ENCODE measurements at regions not wholly inside any gene's neighbourhood (a gene's known extent, or its start where the extent isn't known, plus 50 kb on each side); places are given as distances from the start of the nearest gene placed in this dataset.
A peak's percentile ranks its signal among the peaks of the same experiment; 100 is the strongest.

DNA sequence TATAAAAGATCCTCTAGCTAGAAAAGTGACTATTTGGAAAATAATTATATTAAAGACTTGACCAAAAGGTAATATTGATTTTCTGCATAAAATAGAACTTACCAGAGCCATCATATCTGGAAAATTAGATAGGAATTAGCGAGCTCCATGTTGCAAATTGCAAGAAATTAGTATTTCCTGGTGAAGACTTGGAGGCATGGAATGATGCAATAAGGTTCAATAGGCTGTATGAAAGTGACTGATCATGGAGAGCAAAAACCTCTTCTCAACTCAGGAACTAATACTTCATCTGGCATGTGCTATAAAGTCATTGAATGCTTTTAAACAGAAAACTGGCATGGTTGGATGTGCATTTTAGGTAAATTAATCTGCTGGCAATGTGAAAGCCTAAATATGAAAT lies 66.3 kb upstream of the UFM1 start:
- WGBS, 2 donors: 86 to 90% methylated on average over 1 of the region's 1 CpG
- TF ChIP-seq, protein P1, sequence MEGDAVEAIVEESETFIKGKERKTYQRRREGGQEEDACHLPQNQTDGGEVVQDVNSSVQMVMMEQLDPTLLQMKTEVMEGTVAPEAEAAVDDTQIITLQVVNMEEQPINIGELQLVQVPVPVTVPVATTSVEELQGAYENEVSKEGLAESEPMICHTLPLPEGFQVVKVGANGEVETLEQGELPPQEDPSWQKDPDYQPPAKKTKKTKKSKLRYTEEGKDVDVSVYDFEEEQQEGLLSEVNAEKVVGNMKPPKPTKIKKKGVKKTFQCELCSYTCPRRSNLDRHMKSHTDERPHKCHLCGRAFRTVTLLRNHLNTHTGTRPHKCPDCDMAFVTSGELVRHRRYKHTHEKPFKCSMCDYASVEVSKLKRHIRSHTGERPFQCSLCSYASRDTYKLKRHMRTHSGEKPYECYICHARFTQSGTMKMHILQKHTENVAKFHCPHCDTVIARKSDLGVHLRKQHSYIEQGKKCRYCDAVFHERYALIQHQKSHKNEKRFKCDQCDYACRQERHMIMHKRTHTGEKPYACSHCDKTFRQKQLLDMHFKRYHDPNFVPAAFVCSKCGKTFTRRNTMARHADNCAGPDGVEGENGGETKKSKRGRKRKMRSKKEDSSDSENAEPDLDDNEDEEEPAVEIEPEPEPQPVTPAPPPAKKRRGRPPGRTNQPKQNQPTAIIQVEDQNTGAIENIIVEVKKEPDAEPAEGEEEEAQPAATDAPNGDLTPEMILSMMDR (IDR thresholded peaks at IDR 0.05): no peak
- intact Hi-C loops (cut with DNase I): no loop called here
- H3K4me3 ChIP-seq: no peak overlapping the region
- FAIRE-seq (no peak), DNase-seq (no peak), ATAC-seq (no peak)
- H3K36me3 ChIP-seq: no peaks in the 10 kb centered on the region
- H3K27ac ChIP-seq: no peak overlapping the region
- H3K9me3 ChIP-seq: no peaks in the 10 kb centered on the region
- no peaks in the 10 kb centered on the region for H3K4me1 ChIP-seq
- H3K27me3 ChIP-seq: no peaks in the 10 kb centered on the region

GRCh38 chr13:38265132-38265497 lies 84.5 kb upstream of the UFM1 start:
- no peak overlapping the region for H3K27ac ChIP-seq
- no peaks in the 10 kb centered on the region for H3K27me3 ChIP-seq
- H3K4me1 ChIP-seq: no peaks in the 10 kb centered on the region
- no peak for ATAC-seq
- intact Hi-C loops (cut with DNase I): no loop called here
- no peak overlapping the region for H3K4me3 ChIP-seq
- WGBS, 2 donors: 86 to 87% methylated on average over 2 of the region's 2 CpGs
- no peaks in the 10 kb centered on the region for H3K9me3 ChIP-seq
- DNase-seq: peak in 1 of 6 donors; percentile 27
- H3K36me3 ChIP-seq: no peaks in the 10 kb centered on the region
- TF ChIP-seq, protein P1 (IDR thresholded peaks at IDR 0.05): no peak
- FAIRE-seq: no peak

DNA sequence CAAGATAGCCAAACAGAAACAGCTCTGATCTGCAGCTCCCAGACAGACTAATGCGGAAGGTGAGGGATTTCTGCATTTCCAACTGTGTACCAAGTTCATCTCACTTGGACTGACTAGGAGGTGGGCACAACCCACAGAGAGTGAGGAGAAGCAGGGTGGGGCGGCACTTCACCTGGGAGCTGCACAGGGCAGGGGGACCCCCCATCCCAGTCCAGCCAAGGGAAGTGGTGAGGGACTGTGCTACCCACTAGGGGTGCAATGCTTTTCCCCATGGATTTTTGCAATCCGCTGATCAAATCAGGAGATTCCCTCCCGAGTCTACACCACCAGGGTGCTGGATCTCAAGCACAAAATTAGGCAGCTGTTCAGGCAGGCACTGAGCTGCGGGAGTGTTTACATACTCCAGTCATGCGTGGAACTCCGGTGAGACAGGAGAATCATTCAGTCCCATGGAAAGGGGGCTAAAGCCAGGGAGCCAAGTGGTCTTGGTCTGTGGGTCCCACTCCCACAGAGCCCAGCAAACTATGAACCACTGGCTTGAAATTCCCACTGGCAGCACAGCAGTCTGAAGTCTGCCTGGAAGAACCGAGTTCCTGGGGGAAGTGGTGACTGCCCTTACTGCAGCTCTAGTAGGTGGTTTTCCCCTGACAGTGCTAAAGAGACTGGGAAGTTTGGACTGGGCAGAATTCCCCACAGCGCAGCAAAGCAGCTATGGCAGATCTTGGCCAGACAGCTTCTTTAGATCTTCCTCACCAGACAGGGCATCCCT lies 85.1 kb upstream of the UFM1 start:
- Histone ChIP-seq H3K4me1 (no peaks in the 10 kb centered on the region), H3K27ac (no peak overlapping the region), H3K36me3 (no peaks in the 10 kb centered on the region), H3K9me3 (no peaks in the 10 kb centered on the region), H3K27me3 (no peaks in the 10 kb centered on the region), H3K4me3 (no peak overlapping the region)
- intact Hi-C loops (cut with DNase I): no loop called here
- FAIRE-seq (no peak), ATAC-seq (no peak), DNase-seq (no peak)
- 79% methylated on average over 9 of the region's 9 CpGs for WGBS, 2 donors
- TF ChIP-seq, protein P1 (IDR thresholded peaks at IDR 0.05): no peak

- ATAC-seq (no peak), FAIRE-seq (no peak)
Measured at GRCh38 chr13:38262211-38262610, 87.4 kb upstream of the UFM1 start.

DNA sequence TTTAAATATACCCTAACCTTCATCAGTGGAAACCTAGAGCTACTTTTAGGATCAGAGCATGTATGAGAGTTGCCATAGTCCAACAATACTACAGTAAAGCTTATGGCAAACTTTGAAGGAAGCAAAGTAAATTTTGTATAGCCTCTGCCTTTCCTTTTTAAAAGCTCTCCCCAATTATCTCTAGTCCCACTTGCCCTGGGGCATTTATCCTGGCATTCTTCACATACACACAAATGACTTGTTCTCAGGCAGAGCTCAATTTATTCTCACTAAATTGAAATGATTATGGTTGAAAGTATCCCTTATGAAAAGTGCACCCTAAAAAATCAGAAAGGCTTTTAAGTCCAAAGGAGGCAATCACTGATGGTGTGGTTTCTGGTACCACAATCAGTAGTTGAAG lies 94.1 kb upstream of the UFM1 start:
- H3K9me3 ChIP-seq: no peaks in the 10 kb centered on the region
- no peaks in the 10 kb centered on the region for H3K36me3 ChIP-seq
- no peak for ATAC-seq
- intact Hi-C loops (cut with DNase I): no loop called here
- H3K4me1 ChIP-seq: no peaks in the 10 kb centered on the region
- DNase-seq: no peak
- no peak overlapping the region for H3K27ac ChIP-seq
- no peak for FAIRE-seq
- H3K4me3 ChIP-seq: no peak overlapping the region
- H3K27me3 ChIP-seq: no peaks in the 10 kb centered on the region
- TF ChIP-seq, protein P1 (IDR thresholded peaks at IDR 0.05): no peak

More at GRCh38 chr13:38262211-38262610, 87.4 kb upstream of the UFM1 start:
- TF ChIP-seq, protein P1 (IDR thresholded peaks at IDR 0.05): no peak
- intact Hi-C loops (cut with DNase I): no loop called here
- H3K9me3 ChIP-seq: no peaks in the 10 kb centered on the region
- no peaks in the 10 kb centered on the region for H3K27me3 ChIP-seq
- H3K27ac ChIP-seq: no peak overlapping the region
- H3K4me1 ChIP-seq: no peaks in the 10 kb centered on the region
- no peak overlapping the region for H3K4me3 ChIP-seq
- no peak for DNase-seq
- no peaks in the 10 kb centered on the region for H3K36me3 ChIP-seq
